ENCODE measurements at regions not wholly inside any gene's neighbourhood (a gene's known extent, or its start where the extent isn't known, plus 50 kb on each side); places are given as distances from the start of the nearest gene placed in this dataset.

DNA sequence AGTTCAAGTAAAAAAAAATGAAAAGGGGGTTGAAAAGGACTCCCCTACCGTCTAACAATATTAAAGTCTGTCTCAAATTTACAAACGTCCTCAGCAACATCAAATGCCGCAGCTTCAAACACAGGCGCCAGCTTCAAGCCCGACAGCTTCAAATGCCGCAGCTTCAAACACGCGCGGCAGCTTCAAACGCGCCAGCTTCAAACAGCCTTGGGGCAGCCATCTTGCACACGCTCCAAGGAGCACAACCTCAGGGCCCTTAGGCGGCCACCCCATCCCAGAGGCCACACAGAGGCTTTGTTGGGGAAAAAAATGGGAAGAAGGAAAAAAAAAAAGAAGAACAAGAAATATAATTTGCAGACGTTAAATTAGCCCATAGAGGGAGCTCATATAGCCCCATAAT, 244.4 kb upstream of the VRK2 start:
- TF ChIP-seq, protein P1, sequence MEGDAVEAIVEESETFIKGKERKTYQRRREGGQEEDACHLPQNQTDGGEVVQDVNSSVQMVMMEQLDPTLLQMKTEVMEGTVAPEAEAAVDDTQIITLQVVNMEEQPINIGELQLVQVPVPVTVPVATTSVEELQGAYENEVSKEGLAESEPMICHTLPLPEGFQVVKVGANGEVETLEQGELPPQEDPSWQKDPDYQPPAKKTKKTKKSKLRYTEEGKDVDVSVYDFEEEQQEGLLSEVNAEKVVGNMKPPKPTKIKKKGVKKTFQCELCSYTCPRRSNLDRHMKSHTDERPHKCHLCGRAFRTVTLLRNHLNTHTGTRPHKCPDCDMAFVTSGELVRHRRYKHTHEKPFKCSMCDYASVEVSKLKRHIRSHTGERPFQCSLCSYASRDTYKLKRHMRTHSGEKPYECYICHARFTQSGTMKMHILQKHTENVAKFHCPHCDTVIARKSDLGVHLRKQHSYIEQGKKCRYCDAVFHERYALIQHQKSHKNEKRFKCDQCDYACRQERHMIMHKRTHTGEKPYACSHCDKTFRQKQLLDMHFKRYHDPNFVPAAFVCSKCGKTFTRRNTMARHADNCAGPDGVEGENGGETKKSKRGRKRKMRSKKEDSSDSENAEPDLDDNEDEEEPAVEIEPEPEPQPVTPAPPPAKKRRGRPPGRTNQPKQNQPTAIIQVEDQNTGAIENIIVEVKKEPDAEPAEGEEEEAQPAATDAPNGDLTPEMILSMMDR (IDR thresholded peaks at IDR 0.05) = no peak
- no peak for TF ChIP-seq POLR2A (IDR thresholded peaks at IDR 0.05)

Measured in tibial nerve (tissue), 3 donors.